OCI-LY1 (cell line): ENCODE measurements at regions not wholly inside any gene's neighbourhood (a gene's known extent, or its start where the extent isn't known, plus 50 kb on each side); places are given as distances from the start of the nearest gene placed in this dataset.

Experiments used
- H2AFZ ChIP-seq: fragments of 200-600 bp; sonication (generic), shearing (Covaris generic); 2 replicates; pipeline ENCODE4 v1.6.0; 2014; ENCODE audit warnings: antibody characterized with exemption, mild to moderate bottlenecking, low read length
- H3F3A ChIP-seq: fragments of 200-600 bp; sonication (generic), shearing (Covaris generic); 2 replicates; pipeline ENCODE4 v1.6.0; 2014; ENCODE audit warnings: mild to moderate bottlenecking, antibody characterized with exemption, low read length, moderate library complexity; ENCODE audit not compliant: insufficient read depth
- H3K27ac ChIP-seq: fragments of 200-600 bp; sonication (generic); 2 replicates; pipeline ENCODE4 v1.5.1; 2014; ENCODE audit warnings: low read length, mixed run types, mild to moderate bottlenecking, low read depth; ENCODE audit not compliant: poor library complexity, severe bottlenecking
- H3K27me3 ChIP-seq: fragments of 200-600 bp; sonication (generic); 2 replicates; pipeline ENCODE4 v1.6.0; 2014; ENCODE audit warnings: antibody characterized with exemption, mild to moderate bottlenecking, low read length, moderate library complexity; ENCODE audit not compliant: insufficient read depth
- H3K36me3 ChIP-seq: fragments of 200-600 bp; sonication (generic); 2 replicates; pipeline ENCODE4 v1.6.1; 2014; ENCODE audit warnings: mild to moderate bottlenecking, antibody characterized with exemption, low read length, moderate library complexity, mixed read lengths; ENCODE audit not compliant: insufficient read depth
- H3K4me1 ChIP-seq: fragments of 200-600 bp; sonication (generic); 2 replicates; pipeline ENCODE4 v1.5.1; 2014; ENCODE audit warnings: mild to moderate bottlenecking, low read length, moderate library complexity; ENCODE audit not compliant: insufficient read depth, severe bottlenecking
- H3K4me2 ChIP-seq: fragments of 200-600 bp; sonication (generic), shearing (Covaris generic); 2 replicates; pipeline ENCODE4 v1.6.1; 2014; ENCODE audit warnings: low read length
- H3K4me3 ChIP-seq: fragments of 200-600 bp; sonication (generic); 2 replicates; pipeline ENCODE4 v1.5.1; 2014; ENCODE audit warnings: low read length, low read depth, mild to moderate bottlenecking, mixed read lengths; ENCODE audit not compliant: poor library complexity, severe bottlenecking
- H3K79me2 ChIP-seq: fragments of 200-600 bp; shearing (Covaris generic); 2 replicates; pipeline ENCODE4 v1.6.1; 2016; ENCODE audit warnings: mixed run types, low read length, mixed read lengths; ENCODE audit not compliant: insufficient read depth
- H3K9ac ChIP-seq: fragments of 200-600 bp; sonication (generic), shearing (Covaris generic); 2 replicates; pipeline ENCODE4 v1.6.1; 2014; ENCODE audit warnings: mild to moderate bottlenecking, low read length, mixed read lengths
- H3K9me2 ChIP-seq: fragments of 200-600 bp; sonication (generic), shearing (Covaris generic); 2 replicates; pipeline ENCODE4 v1.6.1; 2014; ENCODE audit warnings: low read depth, mild to moderate bottlenecking, low read length, mixed read lengths
- H3K9me3 ChIP-seq: fragments of 200-600 bp; shearing (Covaris generic); 2 replicates; pipeline ENCODE4 v1.6.1; 2014; ENCODE audit warnings: low read length, mixed read lengths
- H4K20me1 ChIP-seq: fragments of 200-600 bp; sonication (generic), shearing (Covaris generic); 2 replicates; pipeline ENCODE4 v1.6.0; 2016; ENCODE audit warnings: mild to moderate bottlenecking, low read length; ENCODE audit not compliant: insufficient read depth
- EZH2 ChIP-seq: fragments of 200-600 bp; sonication (generic), shearing (Covaris generic); IDR thresholded peaks from 2 replicates; pipeline ENCODE4 v1.8.0; 2017; ENCODE audit warnings: borderline replicate concordance, mixed run types, mild to moderate bottlenecking, antibody characterized with exemption, low read length, moderate library complexity, mixed read lengths
- TF ChIP-seq, protein P1 (sequence below): fragments of 200-600 bp; sonication (generic), shearing (Covaris generic); IDR thresholded peaks from 2 replicates; pipeline ENCODE4 v1.5.1; 2017; ENCODE audit warnings: mild to moderate bottlenecking, antibody characterized with exemption, low read length, moderate library complexity, mixed read lengths

- Histone ChIP-seq H3K79me2 (no peaks in the 10 kb centered on the region), H3K27ac (no peak overlapping the region), H4K20me1 (no peaks in the 10 kb centered on the region), H3K36me3 (no peaks in the 10 kb centered on the region), H3F3A (no peaks in the 10 kb centered on the region), H3K27me3 (0 out of 2 replicates have a peak, but pooled peaks cover 3% of the 10 kb centered on the region), H2AFZ (no peak overlapping the region), H3K4me1 (no peaks in the 10 kb centered on the region), H3K4me3 (no peak overlapping the region), H3K4me2 (no peak overlapping the region), H3K9ac (no peak overlapping the region), H3K9me3 (no peaks in the 10 kb centered on the region), H3K9me2 (no peaks in the 10 kb centered on the region)
- TF ChIP-seq, protein P1, sequence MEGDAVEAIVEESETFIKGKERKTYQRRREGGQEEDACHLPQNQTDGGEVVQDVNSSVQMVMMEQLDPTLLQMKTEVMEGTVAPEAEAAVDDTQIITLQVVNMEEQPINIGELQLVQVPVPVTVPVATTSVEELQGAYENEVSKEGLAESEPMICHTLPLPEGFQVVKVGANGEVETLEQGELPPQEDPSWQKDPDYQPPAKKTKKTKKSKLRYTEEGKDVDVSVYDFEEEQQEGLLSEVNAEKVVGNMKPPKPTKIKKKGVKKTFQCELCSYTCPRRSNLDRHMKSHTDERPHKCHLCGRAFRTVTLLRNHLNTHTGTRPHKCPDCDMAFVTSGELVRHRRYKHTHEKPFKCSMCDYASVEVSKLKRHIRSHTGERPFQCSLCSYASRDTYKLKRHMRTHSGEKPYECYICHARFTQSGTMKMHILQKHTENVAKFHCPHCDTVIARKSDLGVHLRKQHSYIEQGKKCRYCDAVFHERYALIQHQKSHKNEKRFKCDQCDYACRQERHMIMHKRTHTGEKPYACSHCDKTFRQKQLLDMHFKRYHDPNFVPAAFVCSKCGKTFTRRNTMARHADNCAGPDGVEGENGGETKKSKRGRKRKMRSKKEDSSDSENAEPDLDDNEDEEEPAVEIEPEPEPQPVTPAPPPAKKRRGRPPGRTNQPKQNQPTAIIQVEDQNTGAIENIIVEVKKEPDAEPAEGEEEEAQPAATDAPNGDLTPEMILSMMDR = no peak
- TF ChIP-seq EZH2 = no peak
Measured at GRCh38 chr20:24721891-24722568, 227.0 kb upstream of the CST7 start.

DNA sequence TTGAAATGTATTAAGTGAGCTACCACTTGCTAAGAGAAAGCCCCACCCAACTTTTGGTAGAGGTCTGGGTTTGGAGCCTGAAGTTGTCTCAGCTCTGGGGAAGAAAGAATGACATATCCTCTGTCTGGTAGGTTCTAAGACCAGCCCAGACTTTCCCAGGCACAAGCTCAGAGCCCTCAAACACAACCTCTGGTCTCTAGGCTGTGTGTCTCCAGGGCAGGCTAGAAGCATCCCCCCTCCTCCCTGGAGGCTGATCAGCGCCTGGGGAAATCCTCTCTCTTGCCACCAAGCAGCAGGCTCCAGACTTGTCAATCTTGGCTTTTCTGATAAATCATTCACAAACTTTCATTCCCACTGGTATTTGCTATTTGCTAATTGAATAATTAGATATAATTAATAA is 226.5 kb upstream of the CST7 start:
- Histone ChIP-seq H3K27me3 (0 out of 2 replicates have a peak, but pooled peaks cover 3% of the 10 kb centered on the region), H3K4me3 (no peak overlapping the region), H3K9me3 (no peaks in the 10 kb centered on the region), H3F3A (no peaks in the 10 kb centered on the region), H4K20me1 (no peaks in the 10 kb centered on the region), H3K4me1 (no peaks in the 10 kb centered on the region), H3K4me2 (no peak overlapping the region), H3K79me2 (no peaks in the 10 kb centered on the region), H3K27ac (no peak overlapping the region), H3K9ac (no peak overlapping the region), H3K9me2 (no peaks in the 10 kb centered on the region), H2AFZ (no peak overlapping the region), H3K36me3 (no peaks in the 10 kb centered on the region)
- TF ChIP-seq, protein P1 = no peak
- no peak for TF ChIP-seq EZH2

- no peaks in the 10 kb centered on the region for H3K4me1 ChIP-seq
- no peak overlapping the region for H3K9ac ChIP-seq
- no peaks in the 10 kb centered on the region for H3K9me2 ChIP-seq
- no peak overlapping the region for H3K27ac ChIP-seq
- H3K4me3 ChIP-seq = no peak overlapping the region
- H3K27me3 ChIP-seq = 0 out of 2 replicates have a peak, but pooled peaks cover 3% of the 10 kb centered on the region
- no peaks in the 10 kb centered on the region for H3K79me2 ChIP-seq
- no peak for TF ChIP-seq EZH2
- TF ChIP-seq, protein P1 = no peak
- H2AFZ ChIP-seq = no peak overlapping the region
- H3K4me2 ChIP-seq = no peak overlapping the region
- H3K36me3 ChIP-seq = no peaks in the 10 kb centered on the region
- no peaks in the 10 kb centered on the region for H3F3A ChIP-seq
- H4K20me1 ChIP-seq = no peaks in the 10 kb centered on the region
- H3K9me3 ChIP-seq = no peaks in the 10 kb centered on the region
Measured at GRCh38 chr20:24723186-24723585, 225.9 kb upstream of the CST7 start.
